Body of pancreas (tissue), 4 donors: ENCODE measurements at regions not wholly inside any gene's neighbourhood (a gene's known extent, or its start where the extent isn't known, plus 50 kb on each side); places are given as distances from the start of the nearest gene placed in this dataset.

ENCODE experiments used
- POLR2A ChIP-seq, 3 donors: fragments of 450-650 bp; IDR thresholded peaks; one replicate each; pipeline ENCODE4 v1.6.1; 2016; ENCODE audit warnings: antibody characterized with exemption in 3 of 3, mild to moderate bottlenecking in 2 of 3
- TF ChIP-seq, protein P1 (sequence below), 7 experiments: fragments of 450-650 bp in 4 of 7; fragments of 200-600 bp in 3 of 7; sonication (generic) in 3 of 7; IDR thresholded peaks; one replicate each; pipeline ENCODE4 v1.5.1; 2016 to 2019; ENCODE audit warnings: antibody characterized with exemption in 7 of 7

DNA sequence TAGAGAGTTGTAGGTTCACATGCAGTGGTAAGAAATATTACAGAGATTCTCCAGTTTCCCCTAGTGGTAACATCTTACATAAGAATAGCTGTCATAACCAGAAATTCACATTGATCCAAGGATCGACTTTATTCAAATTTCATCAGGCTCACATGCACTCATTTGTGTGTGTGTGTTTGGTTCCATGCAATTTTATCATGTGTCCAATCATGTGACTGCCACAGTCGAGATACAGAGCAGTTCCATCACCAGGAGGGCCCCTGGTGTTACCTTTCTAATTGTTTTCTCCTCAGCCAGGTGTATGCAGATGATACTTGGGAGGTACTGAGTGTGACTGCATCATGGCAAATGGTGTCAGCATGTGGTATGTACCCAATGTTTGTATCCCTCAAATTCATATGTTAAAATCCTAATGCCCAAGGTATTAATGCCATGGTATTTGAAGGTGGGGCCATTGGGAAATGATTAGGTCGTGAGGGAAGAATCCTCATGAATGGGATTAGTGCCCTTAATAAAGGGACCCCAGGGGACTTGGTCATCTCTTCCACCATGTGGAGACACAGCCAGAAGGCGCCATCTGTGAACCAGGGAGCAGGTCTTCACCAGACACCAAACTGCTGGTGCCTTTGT lies 126.3 kb downstream of the CXCL12 start:
- TF ChIP-seq, protein P1, sequence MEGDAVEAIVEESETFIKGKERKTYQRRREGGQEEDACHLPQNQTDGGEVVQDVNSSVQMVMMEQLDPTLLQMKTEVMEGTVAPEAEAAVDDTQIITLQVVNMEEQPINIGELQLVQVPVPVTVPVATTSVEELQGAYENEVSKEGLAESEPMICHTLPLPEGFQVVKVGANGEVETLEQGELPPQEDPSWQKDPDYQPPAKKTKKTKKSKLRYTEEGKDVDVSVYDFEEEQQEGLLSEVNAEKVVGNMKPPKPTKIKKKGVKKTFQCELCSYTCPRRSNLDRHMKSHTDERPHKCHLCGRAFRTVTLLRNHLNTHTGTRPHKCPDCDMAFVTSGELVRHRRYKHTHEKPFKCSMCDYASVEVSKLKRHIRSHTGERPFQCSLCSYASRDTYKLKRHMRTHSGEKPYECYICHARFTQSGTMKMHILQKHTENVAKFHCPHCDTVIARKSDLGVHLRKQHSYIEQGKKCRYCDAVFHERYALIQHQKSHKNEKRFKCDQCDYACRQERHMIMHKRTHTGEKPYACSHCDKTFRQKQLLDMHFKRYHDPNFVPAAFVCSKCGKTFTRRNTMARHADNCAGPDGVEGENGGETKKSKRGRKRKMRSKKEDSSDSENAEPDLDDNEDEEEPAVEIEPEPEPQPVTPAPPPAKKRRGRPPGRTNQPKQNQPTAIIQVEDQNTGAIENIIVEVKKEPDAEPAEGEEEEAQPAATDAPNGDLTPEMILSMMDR (IDR thresholded peaks at IDR 0.05), result no peak
- no peak for TF ChIP-seq POLR2A (IDR thresholded peaks at IDR 0.05)
